Hepatocyte (in vitro differentiated cells): ENCODE measurements at regions not wholly inside any gene's neighbourhood (a gene's known extent, or its start where the extent isn't known, plus 50 kb on each side); places are given as distances from the start of the nearest gene placed in this dataset.

Source experiments
- EZH2 ChIP-seq: fragments of 200-600 bp; sonication (generic); IDR thresholded peaks from 2 replicates; pipeline ENCODE4 v1.6.1; 2016; ENCODE audit warnings: antibody characterized with exemption, mild to moderate bottlenecking, borderline replicate concordance
- TF ChIP-seq, protein P1 (sequence below): fragments of 200-600 bp; sonication (generic); IDR thresholded peaks from 2 replicates; pipeline ENCODE4 v1.5.1; 2016; ENCODE audit warnings: antibody characterized with exemption, mild to moderate bottlenecking; ENCODE audit not compliant: poor library complexity

- no peak for TF ChIP-seq EZH2
- TF ChIP-seq, protein P1, sequence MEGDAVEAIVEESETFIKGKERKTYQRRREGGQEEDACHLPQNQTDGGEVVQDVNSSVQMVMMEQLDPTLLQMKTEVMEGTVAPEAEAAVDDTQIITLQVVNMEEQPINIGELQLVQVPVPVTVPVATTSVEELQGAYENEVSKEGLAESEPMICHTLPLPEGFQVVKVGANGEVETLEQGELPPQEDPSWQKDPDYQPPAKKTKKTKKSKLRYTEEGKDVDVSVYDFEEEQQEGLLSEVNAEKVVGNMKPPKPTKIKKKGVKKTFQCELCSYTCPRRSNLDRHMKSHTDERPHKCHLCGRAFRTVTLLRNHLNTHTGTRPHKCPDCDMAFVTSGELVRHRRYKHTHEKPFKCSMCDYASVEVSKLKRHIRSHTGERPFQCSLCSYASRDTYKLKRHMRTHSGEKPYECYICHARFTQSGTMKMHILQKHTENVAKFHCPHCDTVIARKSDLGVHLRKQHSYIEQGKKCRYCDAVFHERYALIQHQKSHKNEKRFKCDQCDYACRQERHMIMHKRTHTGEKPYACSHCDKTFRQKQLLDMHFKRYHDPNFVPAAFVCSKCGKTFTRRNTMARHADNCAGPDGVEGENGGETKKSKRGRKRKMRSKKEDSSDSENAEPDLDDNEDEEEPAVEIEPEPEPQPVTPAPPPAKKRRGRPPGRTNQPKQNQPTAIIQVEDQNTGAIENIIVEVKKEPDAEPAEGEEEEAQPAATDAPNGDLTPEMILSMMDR = no peak
These were observed 53.3 kb upstream of the BMP2K start for GRCh38 chr4:78722878-78723277.
